ENCODE measurements at regions not wholly inside any gene's neighbourhood (a gene's known extent, or its start where the extent isn't known, plus 50 kb on each side); places are given as distances from the start of the nearest gene placed in this dataset.

DNA sequence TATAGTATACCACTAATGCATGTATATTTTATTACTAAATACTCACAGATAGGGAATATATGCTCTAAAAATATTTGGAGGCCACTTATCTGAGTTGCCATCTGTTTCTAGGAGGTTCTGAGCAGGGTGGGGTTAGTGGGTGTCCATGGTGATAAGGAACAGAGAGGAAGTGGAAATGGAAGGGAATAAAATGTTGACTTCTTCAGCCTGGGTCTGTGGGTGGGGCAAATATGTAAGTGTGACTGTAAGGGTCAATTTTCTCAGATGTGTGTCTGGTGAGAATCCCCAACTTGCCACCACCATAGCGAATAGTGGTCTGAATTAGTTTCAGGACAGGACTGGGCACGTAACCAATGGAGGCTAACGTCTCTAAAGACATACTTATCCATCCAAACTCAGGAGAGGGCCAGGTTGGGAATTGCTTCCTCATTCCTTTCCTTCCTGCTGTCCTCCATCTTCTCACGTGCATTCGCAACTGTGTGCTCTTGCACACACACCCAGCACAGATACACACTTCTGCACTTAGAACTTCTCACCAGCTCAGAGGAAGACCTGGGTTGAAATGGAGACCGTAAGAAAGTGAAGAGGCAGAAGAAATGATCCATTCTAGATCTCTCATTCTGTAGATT lies 54.2 kb upstream of the GZMB start:
- H3K4me3 ChIP-seq (ENCODE audit: control insufficient read depth, low read depth, low read length), result no peak overlapping the region
- TF ChIP-seq CTCF (IDR thresholded peaks at IDR 0.05; ENCODE audit: control insufficient read depth, insufficient read depth, low read depth, low read length, missing control alignments), result no peak
- no peak for DNase-seq (ENCODE audit: low read depth)
